A549 (cell line): ENCODE measurements at regions not wholly inside any gene's neighbourhood (a gene's known extent, or its start where the extent isn't known, plus 50 kb on each side); places are given as distances from the start of the nearest gene placed in this dataset.

Experiments used
- ATAC-seq, 2 experiments: fragments of 200-7000 bp in 1 of 2; fragments of >200 bp in 1 of 2; cut with Nextera tagmentation in 1 of 2; cut with Tn5 transposase in 1 of 2; 3 replicates each; pipeline versions ENCODE4 v1.8.0 to v1.9.1; 2018 to 2020; ENCODE audit warnings: mild to moderate bottlenecking in 1 of 2, moderate library complexity in 1 of 2
- CTCF ChIA-PET: fragments of 300-600 bp; sonication (Branson Sonifier 250); formaldehyde crosslinking; extraction: SDS; loops from one replicate; lab custom pipeline; 2021; ENCODE audit warnings: antibody characterized with exemption, inconsistent platforms; lab: Yijun Ruan, JAX
- POLR2A ChIA-PET: fragments of 350-600 bp; formaldehyde crosslinking; extraction: SDS; loops from one replicate; lab custom pipeline; 2021; ENCODE audit warnings: antibody characterized with exemption, inconsistent platforms; lab: Yijun Ruan, JAX
- DNase-seq, 2 experiments: peaks; one replicate each; pipeline versions ENCODE4 v3.0.0 to v3.0.0-alpha.2; 2011 to 2016; ENCODE audit warnings: low read depth in 1 of 2, low spot score in 1 of 2
- FAIRE-seq: peaks from 2 replicates; lab custom pipeline; 2011; peaks lifted over from hg19 to GRCh38; lab: Jason Lieb, UNC
- H3K27ac ChIP-seq, 2 experiments: fragments of >200 bp; sonication (Bioruptor Twin); formaldehyde crosslinking; 3 replicates each; pipeline ENCODE4 v1.5.1; 2016 to 2017
- H3K4me1 ChIP-seq: fragments of >200 bp; sonication (Bioruptor Twin); formaldehyde crosslinking; 3 replicates; pipeline ENCODE4 v1.6.1; 2016
- H3K4me2 ChIP-seq: fragments of >200 bp; sonication (Bioruptor Twin); formaldehyde crosslinking; 3 replicates; pipeline ENCODE4 v1.6.1; 2016
- H3K4me3 ChIP-seq: fragments of >200 bp; sonication (Bioruptor Twin); formaldehyde crosslinking; 3 replicates; pipeline ENCODE4 v1.5.1; 2016
- H3K9me3 ChIP-seq: fragments of >200 bp; sonication (Bioruptor Twin); formaldehyde crosslinking; 3 replicates; pipeline ENCODE4 v1.6.1; 2016
- CHD2 ChIP-seq: fragments of 150-350 bp; IDR thresholded peaks from 2 replicates; pipeline ENCODE4 v1.6.1; 2014; ENCODE audit warnings: low read length; ENCODE audit not compliant: partially characterized antibody
- CHD4 ChIP-seq: fragments of 200-600 bp; sonication (generic); IDR thresholded peaks from 2 replicates; pipeline ENCODE4 v1.6.1; 2016; ENCODE audit warnings: antibody characterized with exemption, mild to moderate bottlenecking, borderline replicate concordance
- E2F6 ChIP-seq: IDR thresholded peaks from 2 replicates; pipeline ENCODE4 v1.6.1; 2012; ENCODE audit warnings: low read depth, borderline replicate concordance
- EHF ChIP-seq: fragments of 250-450 bp; sonication (Bioruptor Pico); IDR thresholded peaks from 2 replicates; pipeline ENCODE4 v1.5.0; 2020; ENCODE audit warnings: mild to moderate bottlenecking
- FOSL2 ChIP-seq, 2 experiments: fragments of 450-650 bp in 1 of 2; fragments of >200 bp in 1 of 2; sonication (Bioruptor Twin) in 1 of 2; formaldehyde crosslinking; IDR thresholded peaks; 2 replicates each; pipeline versions ENCODE4 v1.5.0 to v1.6.1; 2016 to 2020; ENCODE audit warnings: mild to moderate bottlenecking in 1 of 2, moderate library complexity in 1 of 2
- HDAC2 ChIP-seq: fragments of 200-600 bp; sonication (generic); IDR thresholded peaks from 2 replicates; pipeline ENCODE4 v1.6.1; 2016
- HEYL ChIP-seq: fragments of 250-450 bp; sonication (Bioruptor Pico); IDR thresholded peaks from 2 replicates; pipeline ENCODE4 v1.8.0; 2021; ENCODE audit warnings: mild to moderate bottlenecking, moderate library complexity
- HOXB5 ChIP-seq: fragments of 250-450 bp; sonication (Bioruptor Pico); IDR thresholded peaks from 2 replicates; pipeline ENCODE4 v1.5.0; 2020; ENCODE audit warnings: mild to moderate bottlenecking, moderate library complexity
- MAFK ChIP-seq: fragments of 450-650 bp; IDR thresholded peaks from 2 replicates; pipeline ENCODE4 v1.6.1; 2014; ENCODE audit not compliant: partially characterized antibody
- MAZ ChIP-seq: fragments of 150-350 bp; IDR thresholded peaks from 2 replicates; pipeline ENCODE4 v1.6.1; 2014; ENCODE audit warnings: antibody characterized with exemption, low read depth, low read length, borderline replicate concordance
- NPAS2 ChIP-seq: fragments of 250-450 bp; sonication (Bioruptor Pico); IDR thresholded peaks from 2 replicates; pipeline ENCODE4 v1.8.0; 2022; ENCODE audit warnings: mild to moderate bottlenecking, moderate library complexity, borderline replicate concordance
- PBX3 ChIP-seq: IDR thresholded peaks from 2 replicates; pipeline ENCODE4 v1.6.1; 2012
- PHF8 ChIP-seq: fragments of 200-600 bp; sonication (generic); IDR thresholded peaks from 2 replicates; pipeline ENCODE4 v1.6.1; 2016; ENCODE audit warnings: low read depth, mild to moderate bottlenecking, antibody characterized with exemption, moderate library complexity, borderline replicate concordance
- RAD21 ChIP-seq, 2 experiments: fragments of >200 bp in 1 of 2; sonication (Bioruptor Twin) in 1 of 2; formaldehyde crosslinking in 1 of 2; IDR thresholded peaks in 1 of 2; conservative IDR thresholded peaks in 1 of 2; 2 replicates in 1 of 2; 3 replicates in 1 of 2; pipeline ENCODE4 v1.6.1; 2012 to 2018; ENCODE audit warnings: inconsistent platforms in 1 of 2
- RCOR1 ChIP-seq: fragments of 150-350 bp; IDR thresholded peaks from 2 replicates; pipeline ENCODE4 v1.6.1; 2014; ENCODE audit warnings: antibody characterized with exemption, low read length, low read depth
- SREBF2 ChIP-seq: fragments of 450-650 bp; IDR thresholded peaks from 2 replicates; pipeline ENCODE4 v1.6.1; 2014; ENCODE audit warnings: mild to moderate bottlenecking, moderate library complexity
- TFCP2L1 ChIP-seq: fragments of 250-450 bp; sonication (Bioruptor Pico); IDR thresholded peaks from 2 replicates; pipeline ENCODE4 v1.5.0; 2021; ENCODE audit warnings: mild to moderate bottlenecking
- TP53 ChIP-seq: fragments of 250-450 bp; sonication (Bioruptor Pico); IDR thresholded peaks from 2 replicates; pipeline ENCODE4 v1.5.0; 2021; ENCODE audit warnings: mild to moderate bottlenecking, moderate library complexity
- ZSCAN20 ChIP-seq: fragments of 250-450 bp; sonication (Bioruptor Pico); IDR thresholded peaks from 2 replicates; pipeline ENCODE4 v1.8.0; 2022; ENCODE audit warnings: mild to moderate bottlenecking, moderate library complexity
- WGBS: methylation state at CpG from one replicate; pipeline ENCODE4 v1.1.6; 2017; ENCODE audit errors: missing lambda C conversion rate; 5-methylcytosine and 5-hydroxymethylcytosine counted together
- TF ChIP-seq, protein P1 (sequence below): fragments of 450-650 bp; IDR thresholded peaks from 2 replicates; pipeline ENCODE4 v1.6.1; 2014; ENCODE audit warnings: antibody characterized with exemption
- TF ChIP-seq, protein P2 (sequence below): fragments of 250-450 bp; sonication (Bioruptor Pico); IDR thresholded peaks from 2 replicates; pipeline ENCODE4 v1.5.0; 2021; ENCODE audit warnings: mild to moderate bottlenecking, moderate library complexity, borderline replicate concordance
- TF ChIP-seq, protein P3 (sequence below): fragments of >200 bp; sonication (Bioruptor Twin); formaldehyde crosslinking; IDR thresholded peaks from 3 replicates; pipeline ENCODE4 v1.6.1; 2016
- TF ChIP-seq, protein P4 (sequence below): fragments of >200 bp; sonication (Bioruptor Twin); formaldehyde crosslinking; IDR thresholded peaks from 2 replicates; pipeline ENCODE4 v1.6.1; 2016

GRCh38 chr6:140403020-140403419 is 1028.6 kb upstream of the CITED2 start:
- H3K27ac ChIP-seq, result no peak overlapping the region
- POLR2A ChIA-PET, result no interaction called here
- H3K4me1 ChIP-seq, result no peaks in the 10 kb centered on the region
- H3K9me3 ChIP-seq, result peaks cover 3% of the 10 kb centered on the region; the same call in 1 of the 3 replicates
- CTCF ChIA-PET, result no interaction called here
- no peak for DNase-seq
- ATAC-seq, result no peak
- TF ChIP-seq, protein P1, sequence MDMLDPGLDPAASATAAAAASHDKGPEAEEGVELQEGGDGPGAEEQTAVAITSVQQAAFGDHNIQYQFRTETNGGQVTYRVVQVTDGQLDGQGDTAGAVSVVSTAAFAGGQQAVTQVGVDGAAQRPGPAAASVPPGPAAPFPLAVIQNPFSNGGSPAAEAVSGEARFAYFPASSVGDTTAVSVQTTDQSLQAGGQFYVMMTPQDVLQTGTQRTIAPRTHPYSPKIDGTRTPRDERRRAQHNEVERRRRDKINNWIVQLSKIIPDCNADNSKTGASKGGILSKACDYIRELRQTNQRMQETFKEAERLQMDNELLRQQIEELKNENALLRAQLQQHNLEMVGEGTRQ, result no peak
- TF ChIP-seq PHF8 (no peak), CHD4 (no peak), HEYL (CRISPR knock-in tag) (no peak), TFCP2L1 (CRISPR knock-in tag) (no peak), RCOR1 (no peak), ZSCAN20 (CRISPR knock-in tag) (no peak)
- TF ChIP-seq, protein P2, sequence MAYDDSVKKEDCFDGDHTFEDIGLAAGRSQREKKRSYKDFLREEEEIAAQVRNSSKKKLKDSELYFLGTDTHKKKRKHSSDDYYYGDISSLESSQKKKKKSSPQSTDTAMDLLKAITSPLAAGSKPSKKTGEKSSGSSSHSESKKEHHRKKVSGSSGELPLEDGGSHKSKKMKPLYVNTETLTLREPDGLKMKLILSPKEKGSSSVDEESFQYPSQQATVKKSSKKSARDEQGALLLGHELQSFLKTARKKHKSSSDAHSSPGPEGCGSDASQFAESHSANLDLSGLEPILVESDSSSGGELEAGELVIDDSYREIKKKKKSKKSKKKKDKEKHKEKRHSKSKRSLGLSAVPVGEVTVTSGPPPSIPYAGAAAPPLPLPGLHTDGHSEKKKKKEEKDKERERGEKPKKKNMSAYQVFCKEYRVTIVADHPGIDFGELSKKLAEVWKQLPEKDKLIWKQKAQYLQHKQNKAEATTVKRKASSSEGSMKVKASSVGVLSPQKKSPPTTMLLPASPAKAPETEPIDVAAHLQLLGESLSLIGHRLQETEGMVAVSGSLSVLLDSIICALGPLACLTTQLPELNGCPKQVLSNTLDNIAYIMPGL (CRISPR knock-in tag), result no peak
- TF ChIP-seq, all 56 proteins: peak for 0
- Histone ChIP-seq H3K4me2 (no peak overlapping the region), H3K4me3 (no peak overlapping the region)
- no peak for FAIRE-seq

- ChIA-PET POLR2A (no interaction called here), CTCF (interaction anchor here (0.6 kb wide), 1 partner anchor 1555 kb away, joined by 3 read pairs; no protein-coding TSS in a partner anchor)
- FAIRE-seq (no peak), DNase-seq (no peak), ATAC-seq (no peak)
- H3K9me3 ChIP-seq, result 0 out of 3 replicates have a peak, but pooled peaks cover 3% of the 10 kb centered on the region
- TF ChIP-seq TP53 (CRISPR knock-in tag) (no peak), HOXB5 (CRISPR knock-in tag) (no peak), PBX3 (no peak), MAZ (no peak), HDAC2 (no peak)
- TF ChIP-seq, protein P3, sequence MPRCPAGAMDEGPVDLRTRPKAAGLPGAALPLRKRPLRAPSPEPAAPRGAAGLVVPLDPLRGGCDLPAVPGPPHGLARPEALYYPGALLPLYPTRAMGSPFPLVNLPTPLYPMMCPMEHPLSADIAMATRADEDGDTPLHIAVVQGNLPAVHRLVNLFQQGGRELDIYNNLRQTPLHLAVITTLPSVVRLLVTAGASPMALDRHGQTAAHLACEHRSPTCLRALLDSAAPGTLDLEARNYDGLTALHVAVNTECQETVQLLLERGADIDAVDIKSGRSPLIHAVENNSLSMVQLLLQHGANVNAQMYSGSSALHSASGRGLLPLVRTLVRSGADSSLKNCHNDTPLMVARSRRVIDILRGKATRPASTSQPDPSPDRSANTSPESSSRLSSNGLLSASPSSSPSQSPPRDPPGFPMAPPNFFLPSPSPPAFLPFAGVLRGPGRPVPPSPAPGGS, result no peak
- no peak overlapping the region for H3K27ac ChIP-seq
- H3K4me3 ChIP-seq, result no peak overlapping the region
- H3K4me2 ChIP-seq, result no peak overlapping the region
- no peaks in the 10 kb centered on the region for H3K4me1 ChIP-seq
- WGBS, result 21% methylated on average over 1 of the region's 1 CpG
These were observed 1027.3 kb upstream of the CITED2 start for GRCh38 chr6:140401761-140402160.

DNA sequence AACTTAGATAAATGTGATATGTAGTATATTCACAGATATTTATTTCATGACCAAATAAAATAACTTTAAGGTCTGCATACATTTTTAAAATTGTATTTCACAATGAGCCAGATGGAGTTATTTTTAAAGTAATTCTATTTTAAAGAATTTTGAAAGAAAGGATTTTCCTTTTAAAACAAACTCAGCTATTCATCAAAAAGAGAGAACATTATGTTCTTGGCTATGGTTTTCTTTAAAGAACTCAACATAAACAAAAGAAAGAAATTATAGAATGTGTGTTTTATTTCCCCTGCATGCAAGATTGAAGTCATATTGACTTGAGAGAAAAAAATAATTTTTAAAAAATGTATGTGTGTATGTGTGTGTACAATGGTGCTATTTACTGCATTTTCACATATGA is 1023.6 kb upstream of the CITED2 start:
- ChIA-PET CTCF (no interaction called here), POLR2A (no interaction called here)
- no peaks in the 10 kb centered on the region for H3K9me3 ChIP-seq
- no peak overlapping the region for H3K4me3 ChIP-seq
- no peak for ATAC-seq
- no peak overlapping the region for H3K4me2 ChIP-seq
- H3K4me1 ChIP-seq, result no peaks in the 10 kb centered on the region
- DNase-seq, result no peak
- no peak overlapping the region for H3K27ac ChIP-seq
- FAIRE-seq, result no peak
- TF ChIP-seq, protein P2 (CRISPR knock-in tag), result no peak
- no peak for TF ChIP-seq EHF (CRISPR knock-in tag)
- no peak for TF ChIP-seq CHD2
- no peak for TF ChIP-seq TP53 (CRISPR knock-in tag)
- no peak for TF ChIP-seq RCOR1
- TF ChIP-seq RAD21 (conservative IDR thresholded peaks at IDR 0.05 in 1 of 2, IDR thresholded peaks at IDR 0.05 in 1 of 2), result no peak
- TF ChIP-seq NPAS2 (CRISPR knock-in tag), result no peak
- TF ChIP-seq, protein P1, result no peak
- TF ChIP-seq PHF8, result no peak
- TF ChIP-seq, protein P4, sequence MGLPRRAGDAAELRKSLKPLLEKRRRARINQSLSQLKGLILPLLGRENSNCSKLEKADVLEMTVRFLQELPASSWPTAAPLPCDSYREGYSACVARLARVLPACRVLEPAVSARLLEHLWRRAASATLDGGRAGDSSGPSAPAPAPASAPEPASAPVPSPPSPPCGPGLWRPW, result no peak
- TF ChIP-seq MAFK, result no peak
- TF ChIP-seq HOXB5 (CRISPR knock-in tag), result no peak
- no peak for TF ChIP-seq SREBF2
- no peak for TF ChIP-seq FOSL2 (IDR thresholded peaks at IDR 0.05)
- TF ChIP-seq FOSL2 (CRISPR knock-in tag; IDR thresholded peaks at IDR 0.05), result no peak
- TF ChIP-seq E2F6, result no peak
